GM12878 (cell line): ENCODE measurements at regions not wholly inside any gene's neighbourhood (a gene's known extent, or its start where the extent isn't known, plus 50 kb on each side); places are given as distances from the start of the nearest gene placed in this dataset.

Experiments used
- ATAC-seq: fragments of 200-7000 bp; cut with Tn5 transposase; 3 replicates; pipeline ENCODE4 v1.9.1; 2020; ENCODE audit warnings: mild to moderate bottlenecking, moderate library complexity
- BruUV-seq: library from RNA; stranded (reverse); fragments of 400-500 nt; replicated peaks from 2 replicates; lab custom pipeline; 2021; lab: Mats Ljungman, UMichigan
- CTCF ChIA-PET: fragments of 300-600 bp; sonication (Branson Sonifier 250); formaldehyde crosslinking; extraction: SDS; loops from one replicate; lab custom pipeline; 2021; ENCODE audit warnings: inconsistent platforms; lab: Yijun Ruan, JAX
- POLR2A ChIA-PET: fragments of 350-600 bp; formaldehyde crosslinking; extraction: SDS; loops from one replicate; lab custom pipeline; 2021; ENCODE audit warnings: inconsistent platforms; lab: Charles Lee
- RAD21 ChIA-PET: fragments of 300-600 bp; sonication (Branson Sonifier 250); formaldehyde crosslinking; loops from one replicate; lab custom pipeline; 2023; ENCODE audit warnings: antibody characterized with exemption; ENCODE audit not compliant: unreplicated experiment; lab: Charles Lee
- SMC1A ChIA-PET: fragments of 300-600 bp; sonication (Branson Sonifier 250); formaldehyde crosslinking; loops from one replicate; lab custom pipeline; 2023; ENCODE audit not compliant: unreplicated experiment, uncharacterized antibody; lab: Charles Lee
- DNase-seq: peaks from one replicate; pipeline ENCODE4 v3.0.0-alpha.2; 2011; ENCODE audit warnings: low read depth, low spot score
- FAIRE-seq: peaks from 3 replicates; lab custom pipeline; 2011; peaks lifted over from hg19 to GRCh38; lab: Jason Lieb, UNC
- H2AFZ ChIP-seq: 2 replicates; pipeline ENCODE4 v1.6.0; 2011; ENCODE audit warnings: low read depth, low read length, control low read depth; ENCODE audit not compliant: control insufficient read depth
- H3K27ac ChIP-seq: 2 replicates; pipeline ENCODE4 v1.5.1; 2011; ENCODE audit warnings: control low read depth; ENCODE audit not compliant: control insufficient read depth, insufficient read depth
- H3K27me3 ChIP-seq, 2 experiments: replicated peaks in 1 of 2; 2 replicates each; pipeline versions ENCODE4 v1.6.0 to v1.6.1; 2011; ENCODE audit warnings: low read length in 1 of 2; ENCODE audit not compliant: control insufficient read depth in 2 of 2, insufficient read depth in 2 of 2
- H3K36me3 ChIP-seq, 2 experiments: 2 replicates each; pipeline ENCODE4 v1.5.1; 2011; ENCODE audit warnings: low read length in 1 of 2; ENCODE audit not compliant: control insufficient read depth in 2 of 2, insufficient read depth in 2 of 2
- H3K4me1 ChIP-seq: 2 replicates; pipeline ENCODE4 v1.6.1; 2011; ENCODE audit warnings: mild to moderate bottlenecking, low read length, moderate library complexity, mixed read lengths; ENCODE audit not compliant: control insufficient read depth, insufficient read depth
- H3K4me2 ChIP-seq: 2 replicates; pipeline ENCODE4 v1.6.0; 2011; ENCODE audit warnings: control low read depth; ENCODE audit not compliant: control insufficient read depth, insufficient read depth
- H3K4me3 ChIP-seq: fragments of 200-600 bp; sonication (generic); 2 replicates; pipeline ENCODE4 v1.5.1; 2016
- H3K79me2 ChIP-seq: 2 replicates; pipeline ENCODE4 v1.6.0; 2011; ENCODE audit warnings: low read length; ENCODE audit not compliant: control insufficient read depth, insufficient read depth
- H3K9ac ChIP-seq: 2 replicates; pipeline ENCODE4 v1.8.0; 2011; ENCODE audit warnings: low read length, control low read depth, mixed read lengths; ENCODE audit not compliant: control insufficient read depth, insufficient read depth
- H3K9me3 ChIP-seq: replicated peaks from 3 replicates; pipeline ENCODE4 v1.5.1; 2011; ENCODE audit warnings: mild to moderate bottlenecking, low read length; ENCODE audit not compliant: control insufficient read depth, insufficient read depth
- H4K20me1 ChIP-seq: 2 replicates; pipeline ENCODE4 v1.6.0; 2011; ENCODE audit not compliant: control insufficient read depth, insufficient read depth
- ASH2L ChIP-seq: fragments of 300-600, 200-600 bp; sonication (generic); IDR thresholded peaks from 2 replicates; pipeline ENCODE4 v1.6.1; 2017; ENCODE audit warnings: low read depth, mild to moderate bottlenecking, borderline replicate concordance
- BHLHE40 ChIP-seq, 2 experiments: fragments of 450-650 bp in 1 of 2; IDR thresholded peaks; 2 replicates each; pipeline ENCODE4 v1.6.1; 2011 to 2017; ENCODE audit warnings: low read depth in 2 of 2, borderline replicate concordance in 1 of 2, improper control_type of control experiment in 1 of 2, low read length in 1 of 2, mild to moderate bottlenecking in 1 of 2
- FOS ChIP-seq: IDR thresholded peaks from 3 replicates; pipeline ENCODE4 v1.6.1; 2011; ENCODE audit warnings: borderline replicate concordance; ENCODE audit not compliant: insufficient read length; ENCODE audit errors: extremely low read depth
- MYB ChIP-seq: fragments of 150-350 bp; IDR thresholded peaks from 2 replicates; pipeline ENCODE4 v1.6.1; 2014; ENCODE audit warnings: mild to moderate bottlenecking, low read depth, low read length, borderline replicate concordance
- NR2F1 ChIP-seq: fragments of 450-650 bp; conservative IDR thresholded peaks from 2 replicates; pipeline ENCODE4 v1.6.1; 2017; ENCODE audit warnings: mild to moderate bottlenecking
- PML ChIP-seq: IDR thresholded peaks from 2 replicates; pipeline ENCODE4 v1.6.1; 2012; ENCODE audit warnings: low read length, inconsistent platforms
- POLR2AphosphoS5 ChIP-seq: IDR thresholded peaks from 2 replicates; pipeline ENCODE4 v1.6.1; 2011; ENCODE audit warnings: mild to moderate bottlenecking, low read length, inconsistent platforms
- WGBS: methylation state at CpG from one replicate; pipeline ENCODE4 v1.1.6; 2016; ENCODE audit warnings: low lambda C conversion rate; ENCODE audit not compliant: insufficient replicate concordance, insufficient coverage; ENCODE audit errors: missing lambda C conversion rate; 5-methylcytosine and 5-hydroxymethylcytosine counted together
- in situ Hi-C: fragments of 300-500 bp; cut with MboI; formaldehyde crosslinking; loops from 9 replicates; pipeline ENCODE4 v1.14.3; 2018; ENCODE audit warnings: mixed read lengths
- intact Hi-C: fragments of 100-400 bp; cut with micrococcal nuclease; formaldehyde crosslinking; loops from one replicate; pipeline ENCODE4 v1.14.2; 2022; ENCODE audit not compliant: unreplicated experiment
- TF ChIP-seq, protein P1 (sequence below): IDR thresholded peaks from 2 replicates; pipeline ENCODE4 v1.6.1; 2012; ENCODE audit warnings: low read depth, low read length, improper control_type of control experiment
- TF ChIP-seq, protein P2 (sequence below): fragments of 450-650 bp; IDR thresholded peaks from 2 replicates; pipeline ENCODE4 v1.6.1; 2016; ENCODE audit warnings: mild to moderate bottlenecking

DNA sequence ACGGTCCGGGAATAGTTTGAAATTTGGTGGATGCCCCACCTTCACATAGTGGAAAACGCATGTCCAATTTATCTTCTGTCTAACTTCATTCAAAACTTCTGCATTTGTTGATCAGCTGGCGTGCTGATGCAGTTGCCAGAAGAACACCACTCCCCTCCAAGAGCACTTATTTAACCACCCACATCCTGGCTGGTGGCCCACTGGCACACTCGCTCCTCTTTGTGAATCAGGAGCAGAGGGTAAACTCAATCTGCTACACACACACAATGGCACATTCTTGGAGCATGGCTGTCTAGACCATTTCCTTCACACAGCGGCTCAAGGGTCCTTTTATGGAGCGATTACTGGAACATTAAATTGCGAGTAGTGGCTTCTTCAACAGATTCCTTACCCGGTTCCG is 55.1 kb upstream of the CEP162 start:
- DNase-seq (no peak), FAIRE-seq (no peak), ATAC-seq (no peak)
- RAD21 ChIA-PET: interaction anchor here (1.3 to 3.0 kb wide), 3 partner anchors 135 to 144 kb away, joined by 5 to 16 read pairs (median 16); no protein-coding TSS in a partner anchor
- Histone ChIP-seq H3K4me3 (no peak overlapping the region), H2AFZ (no peak overlapping the region), H3K4me1 (no peaks in the 10 kb centered on the region), H3K9me3 (no peaks in the 10 kb centered on the region), H3K27ac (no peak overlapping the region), H4K20me1 (no peaks in the 10 kb centered on the region), H3K36me3 (no peaks in the 10 kb centered on the region), H3K27me3 (no peaks in the 10 kb centered on the region), H3K4me2 (no peak overlapping the region), H3K9ac (no peak overlapping the region), H3K79me2 (no peaks in the 10 kb centered on the region)
- in situ Hi-C loops (no loop called here), intact Hi-C loops (loop anchor here (5.0 to 10.0 kb wide), 3 partner anchors 140 to 1040 kb away; no protein-coding TSS in a partner anchor)
- BruUV-seq: no TSS peak
- POLR2A ChIA-PET: no interaction called here
- WGBS: 49% methylated on average over 10 of the region's 10 CpGs
- CTCF ChIA-PET: interaction anchor here (0.9 to 5.9 kb wide), 11 partner anchors 10 to 1040 kb away, joined by 3 to 49 read pairs (median 8); no protein-coding TSS in a partner anchor
- TF ChIP-seq ASH2L (no peak), MYB (no peak), BHLHE40 (IDR thresholded peaks at IDR 0.05; ENCODE audit: borderline replicate concordance in 1 of 2, low read depth in 2 of 2, low read length in 1 of 2) (no peak), POLR2AphosphoS5 (no peak), FOS (no peak), PML (no peak), NR2F1 (no peak)
- TF ChIP-seq, protein P1, sequence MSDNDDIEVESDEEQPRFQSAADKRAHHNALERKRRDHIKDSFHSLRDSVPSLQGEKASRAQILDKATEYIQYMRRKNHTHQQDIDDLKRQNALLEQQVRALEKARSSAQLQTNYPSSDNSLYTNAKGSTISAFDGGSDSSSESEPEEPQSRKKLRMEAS: no peak
- TF ChIP-seq, protein P2, sequence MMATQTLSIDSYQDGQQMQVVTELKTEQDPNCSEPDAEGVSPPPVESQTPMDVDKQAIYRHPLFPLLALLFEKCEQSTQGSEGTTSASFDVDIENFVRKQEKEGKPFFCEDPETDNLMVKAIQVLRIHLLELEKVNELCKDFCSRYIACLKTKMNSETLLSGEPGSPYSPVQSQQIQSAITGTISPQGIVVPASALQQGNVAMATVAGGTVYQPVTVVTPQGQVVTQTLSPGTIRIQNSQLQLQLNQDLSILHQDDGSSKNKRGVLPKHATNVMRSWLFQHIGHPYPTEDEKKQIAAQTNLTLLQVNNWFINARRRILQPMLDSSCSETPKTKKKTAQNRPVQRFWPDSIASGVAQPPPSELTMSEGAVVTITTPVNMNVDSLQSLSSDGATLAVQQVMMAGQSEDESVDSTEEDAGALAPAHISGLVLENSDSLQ: no peak
- SMC1A ChIA-PET: interaction anchor here (1.2 to 3.0 kb wide), 6 partner anchors 10 to 287 kb away, joined by 3 to 50 read pairs (median 8); no protein-coding TSS in a partner anchor
